NT2/D1 (cell line): ENCODE measurements at regions not wholly inside any gene's neighbourhood (a gene's known extent, or its start where the extent isn't known, plus 50 kb on each side); places are given as distances from the start of the nearest gene placed in this dataset.

Source experiments
- DNase-seq: peaks from one replicate; pipeline ENCODE4 v3.0.0-alpha.2; 2011; ENCODE audit warnings: low read depth, low spot score
- H3K27me3 ChIP-seq: 2 replicates; pipeline ENCODE4 v1.6.0; 2011; ENCODE audit warnings: mild to moderate bottlenecking; ENCODE audit not compliant: insufficient read length, insufficient read depth
- H3K36me3 ChIP-seq: 2 replicates; pipeline ENCODE4 v1.6.1; 2011; ENCODE audit warnings: mild to moderate bottlenecking, low read length, mixed read lengths; ENCODE audit not compliant: insufficient read depth, insufficient read length
- H3K4me1 ChIP-seq: 2 replicates; pipeline ENCODE4 v1.5.1; 2011; ENCODE audit not compliant: insufficient read depth, insufficient read length
- H3K4me3 ChIP-seq: 2 replicates; pipeline ENCODE4 v1.5.1; 2011; ENCODE audit warnings: low read depth; ENCODE audit not compliant: insufficient read length
- H3K9ac ChIP-seq: 2 replicates; pipeline ENCODE4 v1.6.0; 2011; ENCODE audit warnings: low read depth; ENCODE audit not compliant: insufficient read length
- H3K9me3 ChIP-seq: 2 replicates; pipeline ENCODE4 v1.5.1; 2011; ENCODE audit warnings: mild to moderate bottlenecking, low read length; ENCODE audit not compliant: insufficient read depth
- SUZ12 ChIP-seq: IDR thresholded peaks from 2 replicates; pipeline ENCODE4 v1.6.1; 2011; ENCODE audit not compliant: insufficient read length, insufficient read depth; ENCODE audit errors: extremely low read depth
- YY1 ChIP-seq: IDR thresholded peaks from 2 replicates; pipeline ENCODE4 v1.6.1; 2011; ENCODE audit not compliant: insufficient read length, insufficient read depth
- ZNF274 ChIP-seq: IDR thresholded peaks from 2 replicates; pipeline ENCODE4 v1.6.1; 2011; ENCODE audit warnings: mild to moderate bottlenecking, low read depth, low read length

DNA sequence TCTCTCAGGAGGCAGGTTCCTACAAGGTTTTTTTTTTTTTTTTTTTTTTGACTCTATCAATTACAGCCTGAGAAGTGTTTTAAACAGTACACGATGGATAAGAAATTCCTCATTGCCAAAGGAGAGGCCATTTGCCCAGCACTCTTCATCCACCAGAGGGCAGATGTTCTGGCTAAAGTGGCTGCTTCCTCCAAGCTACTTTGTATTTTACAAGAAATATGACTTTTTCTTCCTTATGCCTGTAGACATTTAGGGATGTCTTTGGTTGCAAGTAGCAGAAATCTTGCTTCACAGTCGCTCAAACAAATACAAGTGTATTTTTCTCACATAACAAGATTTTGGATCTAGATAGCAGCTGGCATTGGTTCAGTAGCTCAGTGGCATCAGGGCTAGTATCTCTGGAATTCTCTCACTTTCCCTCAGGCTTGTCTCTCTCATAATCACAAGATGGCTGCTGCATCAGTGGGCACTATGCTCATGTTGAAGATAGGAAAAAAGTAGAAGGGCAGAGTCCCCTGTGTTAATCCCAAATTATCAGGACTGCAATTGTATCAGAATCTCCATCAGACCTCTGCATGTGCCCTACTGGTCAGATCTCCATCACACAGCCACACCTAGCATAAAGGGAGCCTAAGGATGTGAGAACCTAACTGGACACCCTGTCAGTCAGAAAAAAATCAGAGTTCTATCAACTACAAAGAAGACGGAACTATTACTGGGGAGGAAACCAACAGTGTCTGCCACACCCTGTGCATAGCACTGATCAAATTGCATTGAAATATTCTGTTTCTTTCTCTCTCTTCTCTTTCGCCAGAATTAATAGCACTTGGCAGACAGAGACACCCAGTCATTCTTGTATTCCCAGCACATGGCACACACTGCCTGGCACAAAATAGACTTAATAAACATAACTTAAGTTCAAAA lies 138.9 kb upstream of the COL8A1 start:
- peak; percentile 33 for DNase-seq

DNA sequence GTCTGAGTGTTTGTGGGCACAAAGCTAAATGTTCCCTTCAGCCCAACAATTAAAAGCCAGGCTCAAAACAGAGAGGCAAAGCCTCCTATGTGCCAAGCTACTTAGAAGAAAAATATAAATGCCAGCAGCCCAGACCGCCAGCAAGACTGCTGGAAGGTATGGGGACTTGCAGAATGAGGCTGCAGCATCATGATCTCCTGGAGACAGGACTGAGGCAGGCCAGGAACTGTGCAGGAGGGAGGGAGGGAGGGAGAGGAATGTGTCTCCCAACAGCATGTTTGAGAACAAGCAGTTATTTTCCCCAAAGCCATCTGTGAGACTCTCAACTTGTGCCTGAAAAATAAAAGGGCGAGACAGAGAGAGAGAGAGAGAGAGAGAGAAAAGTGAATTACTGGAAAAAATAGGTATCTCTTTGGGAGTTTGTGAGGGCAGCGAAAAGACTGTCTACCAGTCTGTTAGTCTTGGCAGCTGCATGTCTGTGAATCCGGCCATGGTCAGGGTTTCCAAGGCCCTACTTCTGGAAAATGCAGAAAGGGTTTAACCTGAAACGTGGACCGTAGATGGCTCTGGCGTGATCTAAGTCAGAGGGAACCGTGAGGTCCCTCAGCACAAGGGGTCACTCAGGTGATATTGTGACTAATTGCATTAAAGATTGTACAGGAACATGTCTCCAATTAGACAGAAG lies 139.7 kb upstream of the COL8A1 start:
- no peak overlapping the region for H3K9ac ChIP-seq
- H3K4me3 ChIP-seq, result no peak overlapping the region
- no peaks in the 10 kb centered on the region for H3K27me3 ChIP-seq
- H3K36me3 ChIP-seq, result no peaks in the 10 kb centered on the region
- no peak for TF ChIP-seq SUZ12
- no peak for TF ChIP-seq YY1
- TF ChIP-seq ZNF274, result no peak
- H3K9me3 ChIP-seq, result no peaks in the 10 kb centered on the region
- no peaks in the 10 kb centered on the region for H3K4me1 ChIP-seq
- DNase-seq, result no peak

More for the DNA sequence above, 138.9 kb upstream of the COL8A1 start:
- H3K9me3 ChIP-seq, result no peaks in the 10 kb centered on the region
- no peak overlapping the region for H3K4me3 ChIP-seq
- H3K36me3 ChIP-seq, result no peaks in the 10 kb centered on the region
- TF ChIP-seq YY1, result no peak
- no peak for TF ChIP-seq SUZ12
- no peak for TF ChIP-seq ZNF274
- H3K27me3 ChIP-seq, result no peaks in the 10 kb centered on the region
- no peak overlapping the region for H3K9ac ChIP-seq
- H3K4me1 ChIP-seq, result no peaks in the 10 kb centered on the region

DNA sequence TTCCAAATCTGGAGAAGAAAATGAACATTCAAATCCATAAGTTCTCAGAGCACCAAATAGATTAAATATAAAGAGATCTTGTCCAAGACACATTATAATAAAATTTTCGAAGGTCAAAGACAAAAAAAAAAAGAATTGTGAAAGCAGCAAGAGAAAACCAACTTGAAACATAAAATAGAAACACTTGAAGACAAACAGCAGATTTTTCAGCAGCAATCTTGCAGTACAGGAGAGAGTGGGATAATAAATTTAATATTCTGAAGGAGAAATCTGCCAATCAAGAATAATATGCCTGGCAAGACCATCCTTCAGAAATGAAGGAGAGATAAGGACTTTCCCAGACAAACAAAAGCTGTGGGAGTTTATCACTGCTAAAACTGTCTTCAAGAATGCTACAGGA lies 150.5 kb upstream of the COL8A1 start:
- no peaks in the 10 kb centered on the region for H3K27me3 ChIP-seq
- 0 out of 2 replicates have a peak, but pooled peaks cover 12% of the 10 kb centered on the region for H3K9me3 ChIP-seq
- H3K9ac ChIP-seq, result no peak overlapping the region
- H3K4me1 ChIP-seq, result no peaks in the 10 kb centered on the region
- H3K4me3 ChIP-seq, result no peak overlapping the region
- no peak for DNase-seq
- TF ChIP-seq SUZ12, result no peak
- H3K36me3 ChIP-seq, result no peaks in the 10 kb centered on the region

DNA sequence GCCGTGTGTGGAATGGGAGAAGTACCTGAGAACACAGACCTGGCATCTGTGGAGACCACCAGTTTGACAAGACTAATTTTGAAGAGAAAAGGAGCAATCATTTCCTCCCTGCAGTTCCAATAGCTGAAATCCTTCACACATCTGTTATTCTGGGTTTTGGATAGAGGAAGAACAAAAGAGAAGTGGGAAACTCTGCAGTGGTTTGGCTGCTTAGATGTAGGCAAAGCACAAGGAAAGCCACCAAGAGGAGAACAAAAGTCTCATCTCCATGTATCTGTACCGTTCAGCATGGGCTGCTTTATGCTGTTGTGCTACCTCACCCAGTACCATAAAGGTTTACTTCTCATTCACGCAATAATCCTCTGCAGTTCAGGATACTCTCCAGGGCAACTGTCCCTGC lies 153.1 kb upstream of the COL8A1 start:
- no peak overlapping the region for H3K9ac ChIP-seq
- no peak for TF ChIP-seq ZNF274
- TF ChIP-seq SUZ12, result no peak
- no peak for TF ChIP-seq YY1
- no peak overlapping the region for H3K4me3 ChIP-seq
- H3K9me3 ChIP-seq, result 0 out of 2 replicates have a peak, but pooled peaks cover 12% of the 10 kb centered on the region
- H3K4me1 ChIP-seq, result no peaks in the 10 kb centered on the region
- no peaks in the 10 kb centered on the region for H3K36me3 ChIP-seq
- no peaks in the 10 kb centered on the region for H3K27me3 ChIP-seq
- no peak for DNase-seq

DNA sequence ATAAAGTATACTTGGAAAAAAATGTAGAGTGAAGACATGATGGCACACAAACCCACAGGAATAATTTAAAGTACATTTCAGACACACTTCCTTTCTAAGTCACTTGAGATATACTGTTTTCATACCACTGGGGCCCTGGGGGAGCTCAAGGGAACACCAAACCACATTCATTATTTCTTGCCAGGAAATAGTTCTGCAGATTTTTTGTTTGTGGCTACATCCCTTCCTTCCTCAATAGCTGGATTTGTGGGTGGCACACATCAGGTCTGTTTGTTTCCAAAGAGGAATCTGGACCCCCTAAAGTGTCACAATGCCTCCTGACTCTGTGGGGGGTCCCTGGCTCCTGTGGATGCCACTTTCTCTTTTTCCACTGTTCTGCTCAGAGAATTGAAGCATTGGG lies 153.5 kb upstream of the COL8A1 start:
- Histone ChIP-seq H3K36me3 (no peaks in the 10 kb centered on the region), H3K4me1 (no peaks in the 10 kb centered on the region), H3K4me3 (no peak overlapping the region), H3K27me3 (no peaks in the 10 kb centered on the region), H3K9me3 (0 out of 2 replicates have a peak, but pooled peaks cover 12% of the 10 kb centered on the region), H3K9ac (no peak overlapping the region)
- DNase-seq, result no peak
- TF ChIP-seq ZNF274 (no peak), YY1 (no peak), SUZ12 (no peak)

DNA sequence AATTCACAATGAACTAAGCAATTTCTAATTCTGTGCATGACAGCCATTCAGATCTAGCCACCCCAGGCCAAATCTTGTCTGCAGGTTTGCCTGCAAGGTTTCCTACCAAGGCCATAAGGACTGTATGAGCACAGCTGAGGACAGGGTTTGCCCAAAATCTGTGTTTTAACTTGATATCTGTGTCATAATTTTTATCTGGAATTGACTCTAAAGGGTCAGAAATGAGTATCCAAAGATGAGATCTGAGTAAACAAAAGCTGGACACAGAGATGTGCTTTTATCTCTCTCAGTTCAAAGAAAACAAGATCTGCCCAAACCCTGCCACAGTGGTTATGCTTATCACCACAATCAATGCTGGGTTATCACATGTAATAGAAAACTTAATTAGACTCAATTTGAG lies 154.6 kb upstream of the COL8A1 start:
- TF ChIP-seq YY1 (no peak), SUZ12 (no peak), ZNF274 (no peak)
- Histone ChIP-seq H3K9me3 (0 out of 2 replicates have a peak, but pooled peaks cover 12% of the 10 kb centered on the region), H3K4me1 (no peaks in the 10 kb centered on the region), H3K4me3 (no peak overlapping the region), H3K9ac (no peak overlapping the region), H3K36me3 (no peaks in the 10 kb centered on the region), H3K27me3 (no peaks in the 10 kb centered on the region)
- DNase-seq, result no peak

DNA sequence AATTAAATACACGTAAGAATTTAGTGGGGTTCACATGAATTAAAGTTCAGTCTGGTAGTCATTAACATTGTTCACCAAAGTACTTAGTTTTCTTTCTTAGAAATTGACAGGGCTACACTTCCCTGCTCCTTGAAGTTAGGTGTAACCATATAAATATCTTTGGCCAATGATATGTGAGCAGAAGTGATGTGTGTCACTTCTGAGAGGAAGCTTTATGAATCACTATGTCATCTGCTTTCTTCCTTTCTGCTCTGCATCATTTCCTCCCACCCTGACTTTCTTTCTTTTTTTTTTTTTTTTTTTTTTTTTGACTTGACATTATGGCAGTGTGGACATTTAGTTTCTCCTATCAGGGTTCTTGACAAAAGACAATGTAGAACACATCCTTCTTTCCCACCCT lies 156.2 kb upstream of the COL8A1 start:
- no peak overlapping the region for H3K4me3 ChIP-seq
- H3K9ac ChIP-seq, result no peak overlapping the region
- H3K4me1 ChIP-seq, result no peaks in the 10 kb centered on the region
- H3K36me3 ChIP-seq, result no peaks in the 10 kb centered on the region
- no peaks in the 10 kb centered on the region for H3K27me3 ChIP-seq
- H3K9me3 ChIP-seq, result peaks cover 5% of the 10 kb centered on the region; the same call in 1 of the 2 replicates
- no peak for DNase-seq
- TF ChIP-seq ZNF274 (no peak), YY1 (no peak), SUZ12 (no peak)
